BLaER1 treated with 17β-estradiol and CSF1 and Interleukin-3, amounts not matched to agents 10 nM and 100 nM (cell line): ENCODE measurements at regions not wholly inside any gene's neighbourhood (a gene's known extent, or its start where the extent isn't known, plus 50 kb on each side); places are given as distances from the start of the nearest gene placed in this dataset.

Source experiments
- H3K27ac ChIP-seq, 11 experiments: shearing (Covaris generic); formaldehyde crosslinking; 2 replicates each; pipeline ENCODE4 v1.8.1; 2022
- H3K27me3 ChIP-seq, 11 experiments: shearing (Covaris generic); formaldehyde crosslinking; 2 replicates each; pipeline ENCODE4 v1.8.1; 2022
- H3K36me3 ChIP-seq, 11 experiments: shearing (Covaris generic); formaldehyde crosslinking; 2 replicates each; pipeline ENCODE4 v1.8.1; 2022
- H3K4me1 ChIP-seq, 10 experiments: shearing (Covaris generic); formaldehyde crosslinking; 2 replicates each; pipeline ENCODE4 v1.8.1; 2022
- H3K4me2 ChIP-seq, 11 experiments: shearing (Covaris generic); formaldehyde crosslinking; 2 replicates each; pipeline ENCODE4 v1.8.1; 2022
- H3K4me3 ChIP-seq, 10 experiments: shearing (Covaris generic); formaldehyde crosslinking; 2 replicates each; pipeline ENCODE4 v1.8.1; 2022
- H3K9ac ChIP-seq, 11 experiments: shearing (Covaris generic); formaldehyde crosslinking; 2 replicates each; pipeline ENCODE4 v1.8.1; 2022
- H3K9me3 ChIP-seq, 11 experiments: shearing (Covaris generic); formaldehyde crosslinking; replicated peaks in 1 of 11; 2 replicates each; pipeline ENCODE4 v1.8.1; 2022
- H4K20me1 ChIP-seq, 11 experiments: shearing (Covaris generic); formaldehyde crosslinking; 2 replicates each; pipeline ENCODE4 v1.8.1; 2022
- Cebpa-rat ChIP-seq, 11 experiments: shearing (Covaris generic); IDR thresholded peaks; 2 replicates each; pipeline ENCODE4 v1.8.1; 2022

DNA sequence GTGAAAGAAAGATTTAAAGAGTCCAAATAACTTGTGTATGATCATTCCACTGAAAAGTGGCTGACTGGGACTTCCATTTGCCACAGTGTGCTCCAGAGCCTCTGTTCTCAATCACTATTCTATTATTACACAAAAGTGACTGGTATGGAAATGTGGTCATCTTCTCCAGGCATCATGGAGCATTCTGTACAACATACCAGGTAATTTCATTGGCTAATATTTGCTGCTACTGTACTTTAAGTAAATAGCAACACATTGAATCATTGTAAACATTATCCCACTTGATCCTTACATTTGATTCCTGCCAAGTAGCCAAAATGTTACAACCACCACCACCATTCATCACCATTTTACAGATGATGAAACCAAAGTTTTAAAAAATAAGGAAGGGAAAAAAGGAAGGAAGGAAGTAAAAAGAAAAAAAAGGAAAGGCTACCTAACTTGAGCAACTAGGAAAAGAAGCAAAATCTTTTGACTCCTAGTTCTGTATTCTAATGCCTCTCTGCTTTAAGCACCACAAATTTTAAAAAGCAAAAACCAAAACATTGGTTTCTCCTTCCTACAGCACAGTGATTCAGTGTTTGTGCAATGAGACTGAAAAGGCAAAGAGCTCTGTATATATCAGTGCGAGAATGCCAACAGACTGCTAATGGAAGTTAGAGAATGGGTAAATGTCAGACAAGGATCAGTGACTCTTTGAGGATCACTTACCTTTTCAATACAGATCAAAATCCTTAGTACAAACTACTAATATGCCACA, 361.4 kb upstream of the PTBP2 start:
- H3K27ac ChIP-seq = no peak overlapping the region
- H3K4me3 ChIP-seq = no peak overlapping the region
- peak overlapping the region in 4 of 11 experiments; percentile 68 to 84 (median 79); a peak in 7 of 22 replicates for H3K4me2 ChIP-seq
- TF ChIP-seq Cebpa-rat (IDR thresholded peaks at IDR 0.05) = no peak
- H3K36me3 ChIP-seq = no peaks in the 10 kb centered on the region
- peaks cover 0 to 6% (median 0%) of the 10 kb centered on the region in 11 experiments; a peak in 3 of 22 replicates for H4K20me1 ChIP-seq
- no peaks in the 10 kb centered on the region for H3K9me3 ChIP-seq
- H3K4me1 ChIP-seq = peaks cover 0 to 44% (median 17%) of the 10 kb centered on the region in 10 experiments; a peak in 14 of 20 replicates
- H3K9ac ChIP-seq = no peak overlapping the region
- peaks cover 0 to 57% (median 0%) of the 10 kb centered on the region in 11 experiments; a peak in 8 of 22 replicates for H3K27me3 ChIP-seq

DNA sequence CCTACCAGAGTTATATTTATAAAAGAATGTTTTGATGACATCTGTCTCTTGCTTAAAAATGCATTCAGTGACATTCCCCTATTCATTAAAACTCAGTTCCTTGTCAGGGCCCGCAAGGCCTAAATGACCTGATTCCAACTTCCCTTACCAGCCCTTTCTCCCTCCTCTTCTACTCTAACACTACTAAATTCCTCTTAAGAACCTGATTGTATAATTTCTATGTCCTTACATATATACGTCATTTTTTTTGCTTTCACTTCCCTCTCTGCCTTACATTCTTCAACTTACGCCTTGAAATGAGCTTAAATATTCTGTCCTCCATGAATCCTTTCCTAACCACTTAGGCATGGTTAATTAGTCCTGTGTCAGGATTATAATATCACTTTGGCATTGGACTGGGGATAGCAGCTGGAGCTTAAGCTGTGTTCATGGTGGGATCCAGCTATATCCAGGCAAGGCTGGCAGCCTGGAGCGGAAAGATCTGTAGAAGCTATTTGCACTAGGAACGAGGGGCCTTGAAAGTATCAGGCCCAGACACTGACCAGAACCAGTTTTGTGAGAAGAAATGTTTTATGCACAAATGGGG, 360.2 kb upstream of the PTBP2 start:
- Histone ChIP-seq H3K36me3 (no peaks in the 10 kb centered on the region), H3K4me2 (peak overlapping the region in 5 of 11 experiments; percentile 68 to 84 (median 79); a peak in 9 of 22 replicates), H3K4me3 (no peak overlapping the region), H3K27ac (peak overlapping the region in 1 of 11 experiments; percentile 39; a peak in 2 of 22 replicates), H3K27me3 (peaks cover 0 to 58% (median 0%) of the 10 kb centered on the region in 11 experiments; a peak in 8 of 22 replicates), H3K9me3 (no peaks in the 10 kb centered on the region), H4K20me1 (peaks cover 0 to 6% (median 0%) of the 10 kb centered on the region in 11 experiments; a peak in 3 of 22 replicates), H3K4me1 (peaks cover 0 to 44% (median 17%) of the 10 kb centered on the region in 10 experiments; a peak in 14 of 20 replicates), H3K9ac (no peak overlapping the region)
- TF ChIP-seq Cebpa-rat (IDR thresholded peaks at IDR 0.05) = no peak

DNA sequence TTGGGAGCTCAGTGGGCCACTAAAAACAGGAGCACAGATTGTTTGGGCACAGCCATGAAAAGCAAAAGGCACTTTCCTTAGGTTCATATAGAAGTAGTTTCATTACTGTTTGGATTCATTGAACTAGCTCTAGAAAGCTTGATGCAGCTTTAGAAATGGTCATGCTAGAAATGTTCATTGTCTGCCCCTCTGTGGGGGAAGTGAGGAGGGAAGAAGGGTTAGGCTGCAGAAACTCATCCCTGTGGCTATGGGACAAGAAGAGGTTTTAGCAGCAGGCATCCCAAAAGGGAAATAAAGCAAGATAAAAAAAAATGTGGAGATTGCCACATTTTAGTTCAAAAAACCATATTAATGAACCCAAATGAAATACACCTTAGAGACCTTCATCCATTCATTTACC, 359.6 kb upstream of the PTBP2 start:
- peaks cover 0 to 57% (median 0%) of the 10 kb centered on the region in 11 experiments; a peak in 8 of 22 replicates for H3K27me3 ChIP-seq
- no peaks in the 10 kb centered on the region for H3K9me3 ChIP-seq
- H3K9ac ChIP-seq = peak overlapping the region in 2 of 11 experiments; percentile 7 to 28; a peak in 2 of 22 replicates
- TF ChIP-seq Cebpa-rat (IDR thresholded peaks at IDR 0.05) = no peak
- peak overlapping the region in 5 of 11 experiments; percentile 2 to 62 (median 39); a peak in 8 of 22 replicates for H3K27ac ChIP-seq
- H3K4me3 ChIP-seq = no peak overlapping the region
- peak overlapping the region in 6 of 11 experiments; percentile 45 to 84 (median 75); a peak in 12 of 22 replicates for H3K4me2 ChIP-seq
- peaks cover 0 to 44% (median 17%) of the 10 kb centered on the region in 10 experiments; a peak in 14 of 20 replicates for H3K4me1 ChIP-seq
- peaks cover 0 to 6% (median 0%) of the 10 kb centered on the region in 11 experiments; a peak in 3 of 22 replicates for H4K20me1 ChIP-seq
- H3K36me3 ChIP-seq = no peaks in the 10 kb centered on the region

DNA sequence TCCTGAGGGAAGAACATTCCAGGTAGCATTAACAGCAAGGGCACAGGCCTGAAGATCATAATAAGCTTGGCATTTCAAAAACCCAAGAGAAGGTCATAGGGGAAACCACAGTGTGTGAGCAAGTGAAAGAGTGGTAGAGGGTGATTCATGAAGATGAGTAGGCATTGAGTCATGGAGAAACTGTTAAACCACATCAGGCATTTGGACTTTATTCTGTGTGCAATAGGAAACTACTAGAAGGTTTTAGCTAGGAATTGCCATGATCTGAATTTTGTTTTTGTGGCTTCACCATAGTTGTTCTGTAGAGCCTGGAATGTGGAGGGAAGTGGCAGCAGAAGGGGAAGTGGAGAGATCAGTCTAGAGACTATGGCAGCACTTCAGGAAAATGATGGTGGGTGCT, 359.0 kb upstream of the PTBP2 start:
- H4K20me1 ChIP-seq = peaks cover 0 to 6% (median 0%) of the 10 kb centered on the region in 11 experiments; a peak in 3 of 22 replicates
- H3K4me3 ChIP-seq = no peak overlapping the region
- peak overlapping the region in 1 of 11 experiments; percentile 28; a peak in 1 of 22 replicates for H3K9ac ChIP-seq
- TF ChIP-seq Cebpa-rat (IDR thresholded peaks at IDR 0.05) = peak in 4 of 11 experiments; percentile 11 to 59 (median 40); a peak in 4 of 22 replicates
- H3K27me3 ChIP-seq = peaks cover 0 to 59% (median 0%) of the 10 kb centered on the region in 11 experiments; a peak in 8 of 22 replicates
- H3K27ac ChIP-seq = peak overlapping the region in 9 of 11 experiments; percentile 8 to 71 (median 56); a peak in 15 of 22 replicates
- peaks cover 0 to 44% (median 17%) of the 10 kb centered on the region in 10 experiments; a peak in 14 of 20 replicates for H3K4me1 ChIP-seq
- H3K9me3 ChIP-seq = no peaks in the 10 kb centered on the region
- H3K4me2 ChIP-seq = peak overlapping the region in 7 of 11 experiments; percentile 52 to 84 (median 71); a peak in 14 of 22 replicates
- H3K36me3 ChIP-seq = no peaks in the 10 kb centered on the region

DNA sequence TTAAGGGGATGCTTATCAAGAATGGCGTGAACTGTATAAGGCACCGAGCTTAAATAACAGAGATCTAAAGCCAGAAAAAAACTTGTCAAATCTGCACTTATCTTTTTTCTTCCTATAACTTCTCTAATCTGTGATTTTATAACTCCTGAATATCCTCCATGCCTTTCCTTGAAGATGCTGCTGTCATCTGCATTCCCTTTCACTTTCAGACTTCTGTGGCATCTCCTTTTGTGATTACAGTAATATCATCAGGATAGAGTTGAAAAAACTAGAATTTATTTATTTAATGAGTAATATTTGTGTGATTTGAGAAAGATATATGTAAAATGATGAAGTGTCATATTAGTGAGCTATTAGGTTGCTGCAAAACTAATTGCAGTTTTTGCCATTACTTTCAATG, 357.8 kb upstream of the PTBP2 start:
- no peaks in the 10 kb centered on the region for H3K9me3 ChIP-seq
- TF ChIP-seq Cebpa-rat (IDR thresholded peaks at IDR 0.05) = no peak
- H3K4me3 ChIP-seq = no peak overlapping the region
- peaks cover 0 to 69% (median 0%) of the 10 kb centered on the region in 11 experiments; a peak in 8 of 22 replicates for H3K27me3 ChIP-seq
- peaks cover 0 to 6% (median 0%) of the 10 kb centered on the region in 11 experiments; a peak in 3 of 22 replicates for H4K20me1 ChIP-seq
- H3K27ac ChIP-seq = no peak overlapping the region
- H3K36me3 ChIP-seq = no peaks in the 10 kb centered on the region
- H3K4me1 ChIP-seq = peaks cover 0 to 44% (median 17%) of the 10 kb centered on the region in 10 experiments; a peak in 14 of 20 replicates
- H3K9ac ChIP-seq = no peak overlapping the region
- peak overlapping the region in 4 of 11 experiments; percentile 63 to 84 (median 74); a peak in 7 of 22 replicates for H3K4me2 ChIP-seq

DNA sequence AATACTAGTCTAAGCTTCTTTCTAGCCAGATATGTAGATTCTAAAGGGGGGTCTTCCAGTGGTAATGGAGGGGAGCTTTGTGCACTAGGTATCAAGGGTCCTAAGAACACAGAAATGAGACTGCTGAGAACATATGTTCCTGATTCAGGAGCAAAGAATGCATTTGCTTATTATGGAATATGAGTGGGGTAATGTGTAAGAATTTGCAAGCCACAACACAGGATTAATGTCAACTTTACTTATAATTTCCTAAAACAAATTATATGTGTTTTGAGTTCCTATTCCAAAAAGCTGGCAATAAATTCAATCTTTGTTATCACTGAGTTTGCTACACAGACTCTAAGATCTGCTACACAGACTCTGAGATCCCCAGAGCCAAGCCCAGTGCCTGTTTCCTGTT, 357.0 kb upstream of the PTBP2 start:
- H3K27ac ChIP-seq = no peak overlapping the region
- H3K27me3 ChIP-seq = peaks cover 0 to 67% (median 0%) of the 10 kb centered on the region in 11 experiments; a peak in 8 of 22 replicates
- peaks cover 0 to 6% (median 0%) of the 10 kb centered on the region in 11 experiments; a peak in 3 of 22 replicates for H4K20me1 ChIP-seq
- H3K4me3 ChIP-seq = no peak overlapping the region
- peaks cover 0 to 43% (median 17%) of the 10 kb centered on the region in 10 experiments; a peak in 14 of 20 replicates for H3K4me1 ChIP-seq
- TF ChIP-seq Cebpa-rat (IDR thresholded peaks at IDR 0.05) = no peak
- H3K9me3 ChIP-seq = no peaks in the 10 kb centered on the region
- no peak overlapping the region for H3K9ac ChIP-seq
- no peak overlapping the region for H3K4me2 ChIP-seq
- no peaks in the 10 kb centered on the region for H3K36me3 ChIP-seq

DNA sequence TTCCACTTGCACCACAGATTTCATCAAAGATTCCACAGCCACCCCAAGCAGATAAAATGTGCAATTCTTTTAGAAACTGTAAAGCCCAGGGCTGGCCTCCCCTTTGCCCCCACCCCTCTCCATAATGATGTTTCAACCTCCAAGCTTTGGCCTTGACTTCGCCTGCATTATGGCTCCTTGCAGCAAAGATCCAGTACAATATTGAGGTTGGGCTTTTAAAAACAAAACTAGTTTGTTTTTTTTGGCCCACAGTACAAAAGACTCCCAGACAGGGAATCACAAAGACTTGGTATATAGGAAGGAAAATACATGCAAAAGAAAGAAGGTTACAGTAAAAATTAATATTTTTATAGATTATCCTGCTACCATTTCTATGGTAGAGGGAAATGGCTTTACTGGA, 356.5 kb upstream of the PTBP2 start:
- TF ChIP-seq Cebpa-rat (IDR thresholded peaks at IDR 0.05) = no peak
- no peak overlapping the region for H3K4me3 ChIP-seq

DNA sequence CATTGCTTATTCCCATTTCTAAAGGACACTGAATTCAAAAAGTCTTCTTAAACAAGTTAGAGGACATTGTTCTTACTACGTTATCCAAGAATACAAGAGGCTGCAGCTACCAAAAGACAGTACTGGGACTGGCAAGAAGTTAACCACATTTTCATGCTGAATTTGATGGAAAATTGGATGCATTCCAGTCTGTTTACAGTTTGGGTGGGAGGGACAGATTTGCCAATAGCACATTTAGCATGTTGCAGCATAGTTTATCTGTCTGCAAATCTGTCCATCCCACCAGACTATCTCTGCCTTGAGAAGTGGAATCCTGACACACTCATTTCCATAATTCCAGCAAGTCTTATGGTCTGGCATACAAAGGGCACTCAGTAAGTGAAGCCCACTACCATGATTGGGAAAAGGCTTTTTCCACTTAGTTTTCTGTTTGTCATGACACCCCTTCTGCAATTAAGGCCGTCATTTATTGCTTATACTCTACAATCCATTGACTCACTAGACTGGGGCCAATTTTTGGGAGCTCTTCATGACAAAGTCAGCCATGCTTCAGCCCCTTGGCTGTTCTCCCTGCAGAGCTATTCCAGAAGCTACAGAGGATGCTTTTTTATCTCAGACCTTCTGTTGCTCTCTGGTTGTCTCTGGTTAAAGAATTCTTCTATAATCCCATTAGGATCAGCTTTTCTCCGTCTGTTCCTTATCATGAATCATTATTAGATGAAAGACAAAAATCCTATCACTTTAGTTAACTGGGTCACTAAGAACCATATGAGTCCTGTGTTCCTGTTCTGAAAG, 355.8 kb upstream of the PTBP2 start:
- TF ChIP-seq Cebpa-rat (IDR thresholded peaks at IDR 0.05) = no peak
- Histone ChIP-seq H4K20me1 (peaks cover 0 to 6% (median 0%) of the 10 kb centered on the region in 11 experiments; a peak in 3 of 22 replicates), H3K27ac (no peak overlapping the region), H3K4me3 (no peak overlapping the region), H3K27me3 (peaks cover 0 to 65% (median 0%) of the 10 kb centered on the region in 11 experiments; a peak in 8 of 22 replicates), H3K4me1 (peaks cover 0 to 32% (median 17%) of the 10 kb centered on the region in 10 experiments; a peak in 14 of 20 replicates), H3K4me2 (no peak overlapping the region), H3K9ac (no peak overlapping the region), H3K36me3 (no peaks in the 10 kb centered on the region), H3K9me3 (no peaks in the 10 kb centered on the region)

More for the DNA sequence above, 356.5 kb upstream of the PTBP2 start:
- Histone ChIP-seq H3K27ac (no peak overlapping the region), H3K4me1 (peaks cover 0 to 39% (median 17%) of the 10 kb centered on the region in 10 experiments; a peak in 14 of 20 replicates), H3K9me3 (no peaks in the 10 kb centered on the region), H3K9ac (no peak overlapping the region), H3K27me3 (peaks cover 0 to 68% (median 0%) of the 10 kb centered on the region in 11 experiments; a peak in 8 of 22 replicates), H3K4me2 (no peak overlapping the region), H3K36me3 (no peaks in the 10 kb centered on the region), H4K20me1 (peaks cover 0 to 6% (median 0%) of the 10 kb centered on the region in 11 experiments; a peak in 3 of 22 replicates)
